ENCODE measurements at regions not wholly inside any gene's neighbourhood (a gene's known extent, or its start where the extent isn't known, plus 50 kb on each side); places are given as distances from the start of the nearest gene placed in this dataset.

GRCh38 chr10:44477046-44477425, 92.1 kb upstream of the CXCL12 start:
- Histone ChIP-seq H3K27me3 (no peaks in the 10 kb centered on the region), H2AFZ (no peak overlapping the region), H4K20me1 (ENCODE audit: insufficient read depth, poor library complexity, severe bottlenecking) (no peaks in the 10 kb centered on the region), H3K4me1 (ENCODE audit: insufficient read depth) (no peaks in the 10 kb centered on the region), H3K79me2 (no peaks in the 10 kb centered on the region), H3K4me2 (no peak overlapping the region), H3K9me3 (ENCODE audit: low read depth) (no peaks in the 10 kb centered on the region), H3K36me3 (replicated peaks; ENCODE audit: insufficient read depth, low read depth) (no peaks in the 10 kb centered on the region), H3K27ac (no peak overlapping the region), H3K9me2 (replicated peaks; ENCODE audit: insufficient read depth) (no peaks in the 10 kb centered on the region), H3K4me3 (no peak overlapping the region)
- 67% methylated on average over 1 of the region's 1 CpG for WGBS (ENCODE audit: low lambda C conversion rate, missing lambda C conversion rate)
- no peak for TF ChIP-seq CTCF (IDR thresholded peaks at IDR 0.05; ENCODE audit: poor library complexity)
- TF ChIP-seq EZH2phosphoT487 (IDR thresholded peaks at IDR 0.05; ENCODE audit: low read depth, severe bottlenecking, unreplicated experiment), result no peak
- TF ChIP-seq EZH2 (IDR thresholded peaks at IDR 0.05; ENCODE audit: borderline replicate concordance), result no peak
- no peak for DNase-seq (ENCODE audit: low spot score)

GRCh38 chr10:44478040-44478439, 93.1 kb upstream of the CXCL12 start:
- WGBS (ENCODE audit: low lambda C conversion rate, missing lambda C conversion rate), result 91% methylated on average over 2 of the region's 2 CpGs
- H3K4me3 ChIP-seq, result no peak overlapping the region
- H3K27ac ChIP-seq, result no peak overlapping the region
- no peaks in the 10 kb centered on the region for H3K4me1 ChIP-seq (ENCODE audit: insufficient read depth)
- DNase-seq (ENCODE audit: low spot score), result no peak
- no peak overlapping the region for H3K4me2 ChIP-seq
- H3K9me2 ChIP-seq (replicated peaks; ENCODE audit: insufficient read depth), result no peaks in the 10 kb centered on the region
- H3K36me3 ChIP-seq (replicated peaks; ENCODE audit: insufficient read depth, low read depth), result no peaks in the 10 kb centered on the region
- no peaks in the 10 kb centered on the region for H3K27me3 ChIP-seq
- H4K20me1 ChIP-seq (ENCODE audit: insufficient read depth, poor library complexity, severe bottlenecking), result no peaks in the 10 kb centered on the region
- no peaks in the 10 kb centered on the region for H3K79me2 ChIP-seq
- no peak overlapping the region for H2AFZ ChIP-seq
- no peaks in the 10 kb centered on the region for H3K9me3 ChIP-seq (ENCODE audit: low read depth)
- TF ChIP-seq EZH2 (IDR thresholded peaks at IDR 0.05; ENCODE audit: borderline replicate concordance), result no peak
- TF ChIP-seq EZH2phosphoT487 (IDR thresholded peaks at IDR 0.05; ENCODE audit: low read depth, severe bottlenecking, unreplicated experiment), result no peak
- no peak for TF ChIP-seq CTCF (IDR thresholded peaks at IDR 0.05; ENCODE audit: poor library complexity)

GRCh38 chr10:44478876-44479705, 94.2 kb upstream of the CXCL12 start:
- no peaks in the 10 kb centered on the region for H4K20me1 ChIP-seq (ENCODE audit: insufficient read depth, poor library complexity, severe bottlenecking)
- H3K9me2 ChIP-seq (replicated peaks; ENCODE audit: insufficient read depth), result no peaks in the 10 kb centered on the region
- no peak overlapping the region for H3K4me2 ChIP-seq
- TF ChIP-seq EZH2 (IDR thresholded peaks at IDR 0.05; ENCODE audit: borderline replicate concordance) (no peak), EZH2phosphoT487 (IDR thresholded peaks at IDR 0.05; ENCODE audit: low read depth, severe bottlenecking, unreplicated experiment) (no peak), CTCF (IDR thresholded peaks at IDR 0.05; ENCODE audit: poor library complexity) (no peak)
- H3K79me2 ChIP-seq, result no peaks in the 10 kb centered on the region
- no peak overlapping the region for H3K27ac ChIP-seq
- 75% methylated on average over 8 of the region's 8 CpGs for WGBS (ENCODE audit: low lambda C conversion rate, missing lambda C conversion rate)
- no peak for DNase-seq (ENCODE audit: low spot score)
- no peaks in the 10 kb centered on the region for H3K4me1 ChIP-seq (ENCODE audit: insufficient read depth)
- H3K27me3 ChIP-seq, result no peaks in the 10 kb centered on the region
- H3K36me3 ChIP-seq (replicated peaks; ENCODE audit: insufficient read depth, low read depth), result no peaks in the 10 kb centered on the region
- H3K9me3 ChIP-seq (ENCODE audit: low read depth), result no peaks in the 10 kb centered on the region
- H3K4me3 ChIP-seq, result no peak overlapping the region
- no peak overlapping the region for H2AFZ ChIP-seq

Measured in hepatocyte (in vitro differentiated cells).